CD14-positive monocyte (primary cell): ENCODE measurements at regions not wholly inside any gene's neighbourhood (a gene's known extent, or its start where the extent isn't known, plus 50 kb on each side); places are given as distances from the start of the nearest gene placed in this dataset.

Experiments used
- DNase-seq, 3 donors: peaks; one replicate each; pipeline ENCODE4 v3.0.0-alpha.2; 2011 to 2022
- H2AFZ ChIP-seq: 2 replicates; pipeline ENCODE4 v1.6.0; 2012; ENCODE audit warnings: mild to moderate bottlenecking, low read depth, low read length, inconsistent platforms; ENCODE audit not compliant: insufficient read depth, poor library complexity, severe bottlenecking
- H3K27ac ChIP-seq, 2 donors: 1 replicate in 1 of 2; 2 replicates in 1 of 2; pipeline ENCODE4 v1.5.1; 2012 to 2013; ENCODE audit warnings: low read length in 2 of 2, control low read depth in 1 of 2, inconsistent platforms in 1 of 2, low read depth in 1 of 2, mild to moderate bottlenecking in 1 of 2
- H3K27me3 ChIP-seq, 2 donors: one replicate each; pipeline versions ENCODE4 v1.6.0 to v1.6.1; 2011 to 2013; ENCODE audit warnings: low read length in 2 of 2; ENCODE audit not compliant: control insufficient read depth in 2 of 2, insufficient read depth in 2 of 2
- H3K36me3 ChIP-seq, 2 donors: replicated peaks in 1 of 2; 1 replicate in 1 of 2; 2 replicates in 1 of 2; pipeline versions ENCODE4 v1.5.1 to v1.6.1; 2012 to 2013; ENCODE audit warnings: low read length in 2 of 2, control low read depth in 1 of 2, inconsistent platforms in 1 of 2, mild to moderate bottlenecking in 1 of 2; ENCODE audit not compliant: insufficient read depth in 2 of 2, control insufficient read depth in 1 of 2
- H3K4me1 ChIP-seq, 2 donors: 1 replicate in 1 of 2; 2 replicates in 1 of 2; pipeline versions ENCODE4 v1.5.1 to v1.6.1; 2012 to 2013; ENCODE audit warnings: low read length in 2 of 2, control low read depth in 1 of 2, inconsistent platforms in 1 of 2, mild to moderate bottlenecking in 1 of 2, moderate library complexity in 1 of 2; ENCODE audit not compliant: insufficient read depth in 2 of 2, control insufficient read depth in 1 of 2
- H3K4me2 ChIP-seq: replicated peaks from 2 replicates; pipeline ENCODE3; 2012; ENCODE audit warnings: low read length, moderate library complexity, mild to moderate bottlenecking; ENCODE audit not compliant: poor library complexity, severe bottlenecking; ENCODE audit errors: extremely low read depth
- H3K4me3 ChIP-seq, 3 experiments: fragments of 200-600 bp in 1 of 3; sonication (generic) in 1 of 3; replicated peaks in 1 of 3; 1 replicate in 2 of 3; 2 replicates in 1 of 3; pipeline ENCODE4 v1.5.1; 2011 to 2013; ENCODE audit warnings: low read length in 3 of 3, mild to moderate bottlenecking in 3 of 3, control low read depth in 2 of 3, low read depth in 2 of 3, inconsistent platforms in 1 of 3, moderate library complexity in 1 of 3
- H3K79me2 ChIP-seq: 2 replicates; pipeline ENCODE4 v1.6.0; 2012; ENCODE audit warnings: mild to moderate bottlenecking, control low read depth, inconsistent platforms, low read length, moderate library complexity; ENCODE audit not compliant: insufficient read depth
- H3K9ac ChIP-seq: 2 replicates; pipeline ENCODE4 v1.6.0; 2017; ENCODE audit warnings: low read length, mild to moderate bottlenecking; ENCODE audit not compliant: insufficient read depth, poor library complexity, severe bottlenecking
- H3K9me3 ChIP-seq, 2 donors: replicated peaks in 1 of 2; 1 replicate in 1 of 2; 2 replicates in 1 of 2; pipeline versions ENCODE4 v1.5.1 to v1.6.1; 2012 to 2013; ENCODE audit warnings: low read length in 2 of 2, control low read depth in 1 of 2; ENCODE audit not compliant: control insufficient read depth in 1 of 2, insufficient read depth in 1 of 2
- H4K20me1 ChIP-seq: 2 replicates; pipeline ENCODE4 v1.6.0; 2012; ENCODE audit warnings: mild to moderate bottlenecking, low read length, control low read depth, moderate library complexity; ENCODE audit not compliant: insufficient read depth
- H3K27ac Mint-ChIP-seq, 7 donors: one replicate each; pipeline ENCODE4 v1.8.0; 2020; ENCODE audit warnings: mild to moderate bottlenecking in 7 of 7, mixed read lengths in 7 of 7, moderate library complexity in 6 of 7, inconsistent platforms in 2 of 7
- H3K27me3 Mint-ChIP-seq, 3 donors: one replicate each; pipeline ENCODE4 v1.8.0; 2021 to 2022; ENCODE audit warnings: low read depth in 3 of 3, mild to moderate bottlenecking in 3 of 3, mixed read lengths in 3 of 3, moderate library complexity in 3 of 3, inconsistent platforms in 1 of 3
- H3K36me3 Mint-ChIP-seq, 2 donors: one replicate each; pipeline ENCODE4 v1.8.0; 2020; ENCODE audit warnings: mixed read lengths in 2 of 2, inconsistent platforms in 1 of 2, mild to moderate bottlenecking in 1 of 2
- H3K4me1 Mint-ChIP-seq: one replicate; pipeline ENCODE4 v1.8.0; 2020; ENCODE audit warnings: mild to moderate bottlenecking, mixed read lengths
- H3K4me3 Mint-ChIP-seq, 2 donors: one replicate each; pipeline ENCODE4 v1.8.0; 2020; ENCODE audit warnings: mild to moderate bottlenecking in 2 of 2, mixed read lengths in 2 of 2, moderate library complexity in 1 of 2
- H3K9me3 Mint-ChIP-seq, 7 donors: one replicate each; pipeline ENCODE4 v1.8.0; 2020 to 2022; ENCODE audit warnings: mixed read lengths in 7 of 7, mild to moderate bottlenecking in 6 of 7, moderate library complexity in 6 of 7, inconsistent platforms in 2 of 7
- WGBS: methylation state at CpG from one replicate; pipeline ENCODE4 v1.1.5; 2013; ENCODE audit warnings: missing lambda C conversion rate; ENCODE audit not compliant: insufficient coverage; 5-methylcytosine and 5-hydroxymethylcytosine counted together
- intact Hi-C, 2 donors: fragments of 100-400 bp; cut with micrococcal nuclease; formaldehyde crosslinking; loops; one replicate each; pipeline versions ENCODE4 v1.15.0 to v1.15.1; 2023
- TF ChIP-seq, protein P1 (sequence below): fragments of 200-600 bp; IDR thresholded peaks from one replicate; pipeline ENCODE4 v1.8.0; 2022; ENCODE audit warnings: antibody characterized with exemption, mild to moderate bottlenecking

DNA sequence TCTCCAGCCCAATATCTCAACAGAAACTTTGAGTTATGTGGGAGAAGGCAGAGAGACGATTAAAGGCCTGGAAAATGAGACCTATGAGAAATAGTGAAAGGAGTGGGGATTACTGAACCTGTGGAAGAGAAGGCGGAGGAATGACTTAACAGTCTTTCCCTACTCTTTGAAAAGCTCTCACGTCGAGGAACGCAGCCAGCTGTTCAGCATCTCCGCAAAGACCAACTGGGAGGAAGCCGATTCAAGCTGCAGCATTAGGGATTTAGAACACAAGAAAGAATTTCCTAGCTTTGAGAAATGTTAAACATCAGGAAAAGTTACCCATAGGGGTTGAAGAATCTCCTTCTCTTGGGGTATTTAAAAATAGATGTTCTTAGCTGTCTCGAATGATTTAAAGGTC is 233.2 kb upstream of the PARD3B start:
- Mint-ChIP-seq H3K4me1 (no peaks in the 10 kb centered on the region), H3K9me3 (peaks cover 0 to 2% (median 0%) of the 10 kb centered on the region in 7 donors), H3K27me3 (peaks cover 0 to 2% (median 0%) of the 10 kb centered on the region in 3 donors), H3K4me3 (no peak overlapping the region), H3K36me3 (no peaks in the 10 kb centered on the region), H3K27ac (no peak overlapping the region)
- Histone ChIP-seq H3K4me1 (no peaks in the 10 kb centered on the region), H3K4me2 (no peak overlapping the region), H4K20me1 (no peaks in the 10 kb centered on the region), H3K4me3 (no peak overlapping the region), H3K79me2 (no peaks in the 10 kb centered on the region), H3K36me3 (no peaks in the 10 kb centered on the region), H2AFZ (no peak overlapping the region), H3K27ac (no peak overlapping the region), H3K9ac (no peak overlapping the region), H3K27me3 (no peaks in the 10 kb centered on the region), H3K9me3 (no peaks in the 10 kb centered on the region)
- TF ChIP-seq, protein P1, sequence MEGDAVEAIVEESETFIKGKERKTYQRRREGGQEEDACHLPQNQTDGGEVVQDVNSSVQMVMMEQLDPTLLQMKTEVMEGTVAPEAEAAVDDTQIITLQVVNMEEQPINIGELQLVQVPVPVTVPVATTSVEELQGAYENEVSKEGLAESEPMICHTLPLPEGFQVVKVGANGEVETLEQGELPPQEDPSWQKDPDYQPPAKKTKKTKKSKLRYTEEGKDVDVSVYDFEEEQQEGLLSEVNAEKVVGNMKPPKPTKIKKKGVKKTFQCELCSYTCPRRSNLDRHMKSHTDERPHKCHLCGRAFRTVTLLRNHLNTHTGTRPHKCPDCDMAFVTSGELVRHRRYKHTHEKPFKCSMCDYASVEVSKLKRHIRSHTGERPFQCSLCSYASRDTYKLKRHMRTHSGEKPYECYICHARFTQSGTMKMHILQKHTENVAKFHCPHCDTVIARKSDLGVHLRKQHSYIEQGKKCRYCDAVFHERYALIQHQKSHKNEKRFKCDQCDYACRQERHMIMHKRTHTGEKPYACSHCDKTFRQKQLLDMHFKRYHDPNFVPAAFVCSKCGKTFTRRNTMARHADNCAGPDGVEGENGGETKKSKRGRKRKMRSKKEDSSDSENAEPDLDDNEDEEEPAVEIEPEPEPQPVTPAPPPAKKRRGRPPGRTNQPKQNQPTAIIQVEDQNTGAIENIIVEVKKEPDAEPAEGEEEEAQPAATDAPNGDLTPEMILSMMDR = no peak
- intact Hi-C loops = no loop called here
- WGBS = 93% methylated on average over 3 of the region's 8 CpGs
- DNase-seq = no peak

DNA sequence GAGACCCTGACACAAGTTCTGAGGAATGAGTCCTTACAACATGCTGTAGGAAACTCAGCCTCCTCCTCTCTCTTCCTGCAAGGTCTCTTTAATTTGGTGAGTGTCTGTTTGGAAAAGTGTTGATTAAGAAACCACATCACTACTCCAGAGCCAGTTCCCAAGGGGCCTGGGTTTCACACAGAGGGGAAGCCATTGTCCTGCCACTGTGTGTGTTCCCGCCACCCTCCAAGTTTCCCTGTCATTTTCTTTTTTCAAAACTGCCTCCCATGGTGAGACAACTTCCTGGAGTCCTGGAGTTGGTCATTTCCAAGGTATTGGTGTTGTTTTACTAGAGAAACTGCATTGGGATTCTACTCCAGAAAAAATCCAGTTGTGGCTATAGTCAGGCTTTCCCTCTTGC is 232.0 kb upstream of the PARD3B start:
- TF ChIP-seq, protein P1 = no peak
- Histone ChIP-seq H3K9me3 (no peaks in the 10 kb centered on the region), H2AFZ (no peak overlapping the region), H3K27ac (no peak overlapping the region), H3K27me3 (no peaks in the 10 kb centered on the region), H3K36me3 (no peaks in the 10 kb centered on the region), H4K20me1 (no peaks in the 10 kb centered on the region), H3K4me1 (no peaks in the 10 kb centered on the region), H3K9ac (no peak overlapping the region), H3K4me2 (no peak overlapping the region), H3K79me2 (no peaks in the 10 kb centered on the region), H3K4me3 (no peak overlapping the region)
- no peaks in the 10 kb centered on the region for H3K36me3 Mint-ChIP-seq
- intact Hi-C loops = no loop called here
- no peaks in the 10 kb centered on the region for H3K4me1 Mint-ChIP-seq
- no peak overlapping the region for H3K4me3 Mint-ChIP-seq
- no peak overlapping the region for H3K27ac Mint-ChIP-seq
- H3K27me3 Mint-ChIP-seq = peaks cover 0 to 2% (median 1%) of the 10 kb centered on the region in 3 donors
- no CpG with 5 or more reads among the region's 1 CpG for WGBS
- no peak for DNase-seq
- peaks cover 0 to 2% (median 0%) of the 10 kb centered on the region in 7 donors for H3K9me3 Mint-ChIP-seq
